Hepatocyte (in vitro differentiated cells): ENCODE measurements at regions not wholly inside any gene's neighbourhood (a gene's known extent, or its start where the extent isn't known, plus 50 kb on each side); places are given as distances from the start of the nearest gene placed in this dataset.

Experiments
- CTCF ChIP-seq: fragments of 200-600 bp; sonication (generic); IDR thresholded peaks from 2 replicates; pipeline ENCODE4 v1.5.1; 2016; ENCODE audit warnings: antibody characterized with exemption, mild to moderate bottlenecking; ENCODE audit not compliant: poor library complexity
- EZH2 ChIP-seq: fragments of 200-600 bp; sonication (generic); IDR thresholded peaks from 2 replicates; pipeline ENCODE4 v1.6.1; 2016; ENCODE audit warnings: antibody characterized with exemption, mild to moderate bottlenecking, borderline replicate concordance
- EZH2phosphoT487 ChIP-seq: fragments of 200-600 bp; sonication (generic); IDR thresholded peaks from one replicate; pipeline ENCODE4 v1.6.1; 2018; ENCODE audit warnings: antibody characterized with exemption, mild to moderate bottlenecking, low read depth, moderate library complexity; ENCODE audit not compliant: unreplicated experiment, severe bottlenecking

- TF ChIP-seq CTCF (no peak), EZH2 (no peak), EZH2phosphoT487 (no peak)
Observed at GRCh38 chr18:78682716-78683115, 296.9 kb upstream of the SALL3 start.
